ENCODE measurements at regions not wholly inside any gene's neighbourhood (a gene's known extent, or its start where the extent isn't known, plus 50 kb on each side); places are given as distances from the start of the nearest gene placed in this dataset.

DNA sequence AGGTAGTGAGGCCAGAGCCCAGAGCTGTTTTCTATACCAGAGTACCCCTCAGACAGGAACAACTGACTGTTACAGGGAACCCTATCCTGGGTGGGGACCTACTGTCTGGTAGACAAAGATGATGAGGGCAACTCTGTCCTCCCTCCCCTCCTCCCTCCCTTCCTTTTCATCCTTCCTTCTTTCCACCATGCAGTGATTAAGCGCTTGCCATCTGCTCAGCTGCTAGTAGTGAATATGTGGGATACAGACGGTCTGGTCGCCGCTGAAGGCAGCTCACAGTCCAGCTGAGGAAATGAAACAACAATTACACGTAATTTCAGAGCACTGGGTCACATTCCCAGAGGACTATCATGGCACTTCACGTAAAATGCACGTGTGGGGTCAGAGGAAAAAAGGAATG, 597.1 kb downstream of the BUD13 start:
- in situ Hi-C loops (cut with MboI; ENCODE audit: low pct_unique_long_range_greater_than_20kb, low sequenced_read_pairs, unreplicated experiment), result no loop called here
- DNase-seq (ENCODE audit: low spot score), result no peak

DNA sequence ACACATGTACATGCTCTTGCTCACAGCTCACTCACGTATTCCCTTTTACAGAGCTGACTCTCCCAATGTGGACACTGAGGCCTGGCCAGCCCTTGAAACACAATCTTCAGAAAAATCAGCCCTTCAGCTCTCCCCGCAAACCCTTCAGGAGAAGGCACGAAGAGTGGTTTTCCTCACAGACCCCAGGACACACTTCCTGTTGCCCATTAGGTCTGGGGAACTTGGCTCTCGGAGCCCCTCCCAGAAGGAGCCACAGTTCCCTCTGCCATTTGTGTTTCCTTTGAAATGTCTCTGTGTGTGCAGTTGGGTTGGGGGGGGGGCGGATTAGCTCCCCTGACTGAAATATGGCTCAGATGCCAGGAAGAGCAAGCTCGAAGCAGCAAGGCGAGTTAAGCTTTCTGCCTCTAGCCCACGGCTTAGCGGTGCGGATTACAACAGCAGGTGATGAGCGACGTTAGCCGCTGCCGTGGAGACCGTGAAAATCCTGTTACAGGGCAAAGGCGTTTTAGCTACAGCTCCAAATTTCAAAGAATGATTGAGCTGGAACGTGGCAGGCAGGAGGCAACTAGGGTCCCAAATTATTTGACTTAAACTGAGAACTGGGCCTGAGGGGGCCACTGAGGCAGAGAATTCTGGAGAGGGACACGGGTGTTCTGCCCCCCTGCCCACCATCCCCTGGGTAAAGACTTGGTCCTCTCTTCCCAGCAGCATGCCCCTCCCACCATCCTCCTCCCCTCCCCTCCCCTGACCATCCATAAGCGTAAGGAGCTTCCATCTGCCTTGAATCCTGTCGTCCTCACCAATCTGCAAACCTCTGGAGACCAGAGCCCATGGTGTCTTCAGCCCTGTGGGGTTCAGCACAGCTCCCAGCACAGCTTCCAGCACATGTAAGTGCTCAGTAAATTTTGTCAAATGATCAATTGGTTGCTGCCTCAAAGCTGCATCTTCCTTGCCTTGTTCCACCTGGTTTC, 598.6 kb downstream of the BUD13 start:
- in situ Hi-C loops (cut with MboI; ENCODE audit: low pct_unique_long_range_greater_than_20kb, low sequenced_read_pairs, unreplicated experiment), result no loop called here
- TF ChIP-seq, protein P1, sequence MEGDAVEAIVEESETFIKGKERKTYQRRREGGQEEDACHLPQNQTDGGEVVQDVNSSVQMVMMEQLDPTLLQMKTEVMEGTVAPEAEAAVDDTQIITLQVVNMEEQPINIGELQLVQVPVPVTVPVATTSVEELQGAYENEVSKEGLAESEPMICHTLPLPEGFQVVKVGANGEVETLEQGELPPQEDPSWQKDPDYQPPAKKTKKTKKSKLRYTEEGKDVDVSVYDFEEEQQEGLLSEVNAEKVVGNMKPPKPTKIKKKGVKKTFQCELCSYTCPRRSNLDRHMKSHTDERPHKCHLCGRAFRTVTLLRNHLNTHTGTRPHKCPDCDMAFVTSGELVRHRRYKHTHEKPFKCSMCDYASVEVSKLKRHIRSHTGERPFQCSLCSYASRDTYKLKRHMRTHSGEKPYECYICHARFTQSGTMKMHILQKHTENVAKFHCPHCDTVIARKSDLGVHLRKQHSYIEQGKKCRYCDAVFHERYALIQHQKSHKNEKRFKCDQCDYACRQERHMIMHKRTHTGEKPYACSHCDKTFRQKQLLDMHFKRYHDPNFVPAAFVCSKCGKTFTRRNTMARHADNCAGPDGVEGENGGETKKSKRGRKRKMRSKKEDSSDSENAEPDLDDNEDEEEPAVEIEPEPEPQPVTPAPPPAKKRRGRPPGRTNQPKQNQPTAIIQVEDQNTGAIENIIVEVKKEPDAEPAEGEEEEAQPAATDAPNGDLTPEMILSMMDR (IDR thresholded peaks at IDR 0.05; ENCODE audit: extremely low read depth, insufficient read depth, missing control alignments), result no peak
- no peak for DNase-seq (ENCODE audit: low spot score)

More for the DNA sequence above, 597.1 kb downstream of the BUD13 start:
- TF ChIP-seq, protein P1 (IDR thresholded peaks at IDR 0.05; ENCODE audit: extremely low read depth, insufficient read depth, missing control alignments), result no peak

DNA sequence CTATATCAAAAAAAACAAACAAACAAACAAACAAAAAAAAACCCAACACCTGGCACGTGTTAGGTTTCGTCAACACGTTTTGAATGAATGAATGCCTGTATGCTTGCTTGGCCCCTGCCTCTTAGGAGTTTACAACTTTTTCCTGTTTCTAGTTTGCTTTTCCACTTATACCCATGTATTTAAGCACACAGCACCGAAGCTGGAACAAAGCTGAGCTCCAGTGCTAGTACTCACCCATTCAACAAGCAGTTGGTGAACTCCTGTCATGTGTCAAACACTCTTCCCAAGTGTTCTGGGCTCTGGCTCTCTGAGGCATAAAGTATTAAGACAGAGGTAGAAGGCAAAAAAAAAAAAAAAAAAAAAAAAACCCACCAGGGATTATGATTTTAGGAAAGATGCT, 599.3 kb downstream of the BUD13 start:
- in situ Hi-C loops (cut with MboI; ENCODE audit: low pct_unique_long_range_greater_than_20kb, low sequenced_read_pairs, unreplicated experiment), result no loop called here
- no peak for DNase-seq (ENCODE audit: low spot score)
- TF ChIP-seq, protein P1 (IDR thresholded peaks at IDR 0.05; ENCODE audit: extremely low read depth, insufficient read depth, missing control alignments), result no peak

DNA sequence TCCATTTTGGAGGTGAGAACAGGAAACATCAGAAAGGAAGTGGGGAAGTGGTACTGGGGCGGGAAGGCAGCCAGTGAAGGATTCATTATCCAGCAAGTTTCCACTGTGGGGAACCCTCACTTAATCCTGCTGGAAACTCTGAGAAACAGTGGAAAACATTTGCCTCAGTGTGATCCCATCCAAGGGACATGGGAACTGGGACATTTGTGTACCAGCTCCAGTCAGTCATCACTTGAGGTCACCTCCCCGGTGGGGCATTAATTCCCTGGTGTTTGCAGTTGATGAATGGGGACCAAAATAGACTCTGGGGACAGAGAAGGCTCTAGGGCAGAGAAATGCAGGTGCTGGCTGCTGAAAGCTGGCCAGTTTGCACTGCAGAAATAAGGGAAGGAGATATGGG, 599.9 kb downstream of the BUD13 start:
- no peak for DNase-seq (ENCODE audit: low spot score)
- in situ Hi-C loops (cut with MboI; ENCODE audit: low pct_unique_long_range_greater_than_20kb, low sequenced_read_pairs, unreplicated experiment), result no loop called here
- TF ChIP-seq, protein P1 (IDR thresholded peaks at IDR 0.05; ENCODE audit: extremely low read depth, insufficient read depth, missing control alignments), result no peak

DNA sequence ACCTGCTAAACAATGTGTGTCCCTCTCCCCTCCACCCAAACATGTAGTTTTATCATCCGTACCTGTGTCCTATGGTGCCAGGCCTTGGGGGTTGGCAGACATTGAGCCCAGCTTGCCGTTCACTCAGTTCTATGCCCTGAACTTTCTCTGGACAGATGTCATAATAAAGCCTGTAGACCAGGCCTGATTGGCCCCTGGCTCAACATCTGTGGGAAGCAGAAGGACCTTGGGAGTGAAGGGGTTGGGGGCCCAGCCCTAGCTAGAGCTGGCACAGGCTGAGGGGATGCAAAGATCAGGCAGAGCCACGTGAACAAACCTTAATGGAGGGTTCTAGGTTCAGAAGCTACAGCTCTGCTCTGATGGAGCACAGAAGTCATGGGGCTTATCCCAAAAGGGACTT, 600.6 kb downstream of the BUD13 start:
- no peak for DNase-seq (ENCODE audit: low spot score)
- in situ Hi-C loops (cut with MboI; ENCODE audit: low pct_unique_long_range_greater_than_20kb, low sequenced_read_pairs, unreplicated experiment), result no loop called here
- TF ChIP-seq, protein P1 (IDR thresholded peaks at IDR 0.05; ENCODE audit: extremely low read depth, insufficient read depth, missing control alignments), result no peak

DNA sequence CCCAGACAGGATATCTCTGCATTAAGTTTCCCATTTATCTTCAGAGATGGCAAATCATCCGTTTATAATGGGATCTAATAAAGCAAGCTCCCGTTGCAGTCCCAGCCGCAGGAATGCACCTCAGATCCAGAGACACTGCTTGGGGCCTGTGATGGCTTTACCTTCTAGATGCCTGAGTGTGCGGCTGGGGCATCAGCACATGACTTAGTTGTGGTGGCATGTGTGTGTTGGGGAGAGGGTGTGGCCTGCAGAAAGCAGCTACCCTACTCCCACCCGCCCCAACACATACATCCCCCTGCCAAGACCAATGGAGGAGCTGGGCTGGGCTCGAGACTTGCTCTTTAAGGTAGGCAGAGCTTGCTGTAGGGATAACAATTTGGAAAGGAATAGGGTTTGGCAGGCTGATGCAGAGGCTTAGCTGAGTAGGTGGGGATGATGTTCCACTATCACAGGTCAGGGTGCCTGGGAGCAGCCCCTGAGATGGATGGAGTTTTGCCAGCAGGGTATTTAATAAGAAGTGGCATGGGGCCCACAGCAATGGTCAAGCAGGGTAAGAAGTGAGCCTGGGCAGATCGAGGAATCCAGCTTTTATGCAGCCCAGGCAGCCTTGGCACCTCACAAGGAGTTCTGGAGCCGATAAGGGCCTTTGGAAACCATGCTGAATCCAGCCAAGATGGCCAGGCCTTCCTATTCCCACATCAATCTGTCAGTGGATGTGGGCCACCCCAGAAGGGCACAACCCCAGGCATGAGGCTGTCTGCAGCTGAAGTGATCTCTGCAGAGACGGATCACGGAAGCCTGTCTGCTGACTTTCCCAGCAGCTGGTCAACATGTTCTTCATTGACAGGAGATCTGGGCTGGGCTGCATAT, 601.3 kb downstream of the BUD13 start:
- in situ Hi-C loops (cut with MboI; ENCODE audit: low pct_unique_long_range_greater_than_20kb, low sequenced_read_pairs, unreplicated experiment), result no loop called here
- no peak for DNase-seq (ENCODE audit: low spot score)
- TF ChIP-seq, protein P1 (IDR thresholded peaks at IDR 0.05; ENCODE audit: extremely low read depth, insufficient read depth, missing control alignments), result no peak

Measured in GM13977 (cell line).